ENCODE measurements at regions not wholly inside any gene's neighbourhood (a gene's known extent, or its start where the extent isn't known, plus 50 kb on each side); places are given as distances from the start of the nearest gene placed in this dataset.

- Mint-ChIP-seq H3K9me3 (ENCODE audit: unreplicated experiment) (no peaks in the 10 kb centered on the region), H3K4me1 (ENCODE audit: low read depth, unreplicated experiment) (no peaks in the 10 kb centered on the region), H3K36me3 (ENCODE audit: insufficient read depth, unreplicated experiment) (no peaks in the 10 kb centered on the region), H3K27ac (ENCODE audit: unreplicated experiment) (no peak overlapping the region), H3K4me3 (ENCODE audit: unreplicated experiment) (no peak overlapping the region), H3K27me3 (ENCODE audit: insufficient read depth, unreplicated experiment) (peaks cover 3% of the 10 kb centered on the region)
- no peaks in the 10 kb centered on the region for H3K36me3 ChIP-seq (ENCODE audit: control insufficient read depth, insufficient read depth, low read length)
- no peak for DNase-seq
- H3K4me1 ChIP-seq: no peaks in the 10 kb centered on the region
- BruUV-seq (replicated peaks): no TSS peak
- ChIA-PET CTCF (no interaction called here), POLR2A (no interaction called here)
- no peak overlapping the region for H3K4me3 ChIP-seq (ENCODE audit: low read depth, low read length)
- intact Hi-C loops (cut with micrococcal nuclease; ENCODE audit: unreplicated experiment): no loop called here
- no peak for TF ChIP-seq CTCF (IDR thresholded peaks at IDR 0.05; ENCODE audit: insufficient read depth in 1 of 2, low read depth in 1 of 2, low read length in 1 of 2, severe bottlenecking in 1 of 2, unreplicated experiment in 1 of 2)
- H3K27me3 ChIP-seq (replicated peaks; ENCODE audit: control insufficient read depth, insufficient read depth, low read length): no peaks in the 10 kb centered on the region
- H3K9me3 ChIP-seq: no peaks in the 10 kb centered on the region
Measured at GRCh38 chr3:18575573-18575972, 150.4 kb upstream of the SATB1 start.

GRCh38 chr3:18572809-18573208 lies 147.7 kb upstream of the SATB1 start:
- POLR2A ChIA-PET: no interaction called here
- no peak overlapping the region for H3K4me3 Mint-ChIP-seq (ENCODE audit: unreplicated experiment)
- H3K36me3 ChIP-seq (ENCODE audit: control insufficient read depth, insufficient read depth, low read length): no peaks in the 10 kb centered on the region
- H3K4me1 ChIP-seq: no peaks in the 10 kb centered on the region
- no peaks in the 10 kb centered on the region for H3K9me3 ChIP-seq
- TF ChIP-seq CTCF (IDR thresholded peaks at IDR 0.05; ENCODE audit: insufficient read depth in 1 of 2, low read depth in 1 of 2, low read length in 1 of 2, severe bottlenecking in 1 of 2, unreplicated experiment in 1 of 2): no peak
- no peaks in the 10 kb centered on the region for H3K27me3 Mint-ChIP-seq (ENCODE audit: insufficient read depth, unreplicated experiment)
- no peaks in the 10 kb centered on the region for H3K36me3 Mint-ChIP-seq (ENCODE audit: insufficient read depth, unreplicated experiment)
- no peaks in the 10 kb centered on the region for H3K27me3 ChIP-seq (replicated peaks; ENCODE audit: control insufficient read depth, insufficient read depth, low read length)
- CTCF ChIA-PET: no interaction called here
- intact Hi-C loops (cut with micrococcal nuclease; ENCODE audit: unreplicated experiment): no loop called here
- no peaks in the 10 kb centered on the region for H3K4me1 Mint-ChIP-seq (ENCODE audit: low read depth, unreplicated experiment)
- BruUV-seq (replicated peaks): no TSS peak
- no peak overlapping the region for H3K4me3 ChIP-seq (ENCODE audit: low read depth, low read length)
- no peak for DNase-seq
- no peak overlapping the region for H3K27ac Mint-ChIP-seq (ENCODE audit: unreplicated experiment)
- no peaks in the 10 kb centered on the region for H3K9me3 Mint-ChIP-seq (ENCODE audit: unreplicated experiment)

GRCh38 chr3:18567293-18567692 lies 142.2 kb upstream of the SATB1 start:
- intact Hi-C loops (cut with micrococcal nuclease; ENCODE audit: unreplicated experiment): no loop called here
- DNase-seq: no peak
- TF ChIP-seq CTCF (IDR thresholded peaks at IDR 0.05; ENCODE audit: insufficient read depth in 1 of 2, low read depth in 1 of 2, low read length in 1 of 2, severe bottlenecking in 1 of 2, unreplicated experiment in 1 of 2): no peak
- Mint-ChIP-seq H3K9me3 (ENCODE audit: unreplicated experiment) (no peaks in the 10 kb centered on the region), H3K4me3 (ENCODE audit: unreplicated experiment) (no peak overlapping the region), H3K27ac (ENCODE audit: unreplicated experiment) (no peak overlapping the region), H3K4me1 (ENCODE audit: low read depth, unreplicated experiment) (peaks cover 7% of the 10 kb centered on the region), H3K36me3 (ENCODE audit: insufficient read depth, unreplicated experiment) (no peaks in the 10 kb centered on the region), H3K27me3 (ENCODE audit: insufficient read depth, unreplicated experiment) (no peaks in the 10 kb centered on the region)
- no peaks in the 10 kb centered on the region for H3K9me3 ChIP-seq
- no peaks in the 10 kb centered on the region for H3K36me3 ChIP-seq (ENCODE audit: control insufficient read depth, insufficient read depth, low read length)
- POLR2A ChIA-PET: no interaction called here
- CTCF ChIA-PET: no interaction called here
- H3K27me3 ChIP-seq (replicated peaks; ENCODE audit: control insufficient read depth, insufficient read depth, low read length): no peaks in the 10 kb centered on the region
- no peaks in the 10 kb centered on the region for H3K4me1 ChIP-seq
- no peak overlapping the region for H3K4me3 ChIP-seq (ENCODE audit: low read depth, low read length)
- no TSS peak for BruUV-seq (replicated peaks)

Measured in Caco-2 (cell line).